Posterior cingulate gyrus (tissue), 11 donors: ENCODE measurements at regions not wholly inside any gene's neighbourhood (a gene's known extent, or its start where the extent isn't known, plus 50 kb on each side); places are given as distances from the start of the nearest gene placed in this dataset.
A peak's percentile ranks its signal among the peaks of the same experiment; 100 is the strongest.
"Not testable (repeated sequence)": the region's sequence is repeated elsewhere in the genome, so short reads cannot be mapped to it uniquely, and the experiment has no call there.

Experiments
- DNase-seq, 10 donors: peaks; one replicate each; pipeline versions ENCODE4 v3.0.0 to v3.0.0-alpha.2; 2020 to 2021; ENCODE audit warnings: mixed read lengths in 3 of 10
- intact Hi-C: fragments of 100-400 bp; cut with DNase I; formaldehyde crosslinking; loops from one replicate; pipeline ENCODE4 v1.15.1; 2023

DNA sequence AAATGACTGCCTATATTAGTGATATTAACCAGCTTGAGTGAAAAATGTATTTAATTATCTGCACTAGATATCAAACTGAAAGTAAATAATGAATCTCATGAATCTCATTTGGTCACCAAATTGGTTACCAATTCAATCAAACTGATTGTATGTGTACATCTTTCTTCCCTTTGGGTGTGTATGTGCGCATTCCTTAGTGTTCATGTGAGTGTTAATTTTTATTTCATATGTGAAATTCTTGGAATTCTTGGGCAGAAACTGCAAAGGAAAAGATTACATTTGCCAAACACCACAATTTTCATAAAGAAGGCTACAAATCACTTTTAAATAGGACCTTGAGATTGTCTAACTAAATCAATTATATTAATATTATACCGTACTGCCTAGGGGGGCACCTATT lies 648.4 kb upstream of the MARCKS start:
- no peak for DNase-seq
- intact Hi-C loops: no loop called here

DNA sequence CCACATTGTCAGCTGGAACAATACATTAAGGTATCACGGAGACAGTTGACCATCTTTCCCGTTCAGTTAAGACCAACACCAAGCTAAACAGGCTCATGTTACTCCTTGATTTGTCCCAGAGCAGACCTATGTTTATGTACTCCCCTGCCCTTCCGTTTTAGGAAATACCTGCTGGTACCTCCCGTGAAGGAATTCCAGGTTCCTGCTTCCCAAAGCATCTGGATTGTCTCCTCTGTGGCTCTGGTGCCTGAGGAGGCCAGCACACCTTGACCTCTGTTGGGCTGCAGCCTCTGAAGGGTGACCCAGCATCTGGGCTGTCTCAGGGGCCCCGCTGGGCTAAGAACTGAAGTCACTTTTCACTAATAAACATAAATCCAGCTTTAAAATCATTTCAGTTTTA lies 647.8 kb upstream of the MARCKS start:
- DNase-seq: no peak
- intact Hi-C loops: no loop called here

DNA sequence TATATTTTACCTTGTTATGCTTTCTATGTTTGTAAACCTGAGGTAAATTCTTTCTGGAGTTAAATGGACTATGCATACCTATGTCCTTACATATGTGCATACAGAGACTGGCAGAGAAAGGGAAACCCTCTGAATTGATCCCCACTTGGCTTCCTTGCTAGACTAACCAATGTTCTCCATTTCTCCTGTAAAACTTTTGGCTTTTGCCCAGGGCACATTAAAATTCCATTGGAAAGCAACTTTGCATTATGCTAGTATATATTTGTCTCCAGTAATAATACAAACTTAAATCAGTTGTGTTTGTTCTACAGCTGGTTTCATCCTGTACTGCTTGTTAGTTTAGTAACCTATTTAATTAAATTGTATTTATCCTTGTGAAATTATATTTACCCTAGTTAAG lies 646.0 kb upstream of the MARCKS start:
- no peak for DNase-seq

DNA sequence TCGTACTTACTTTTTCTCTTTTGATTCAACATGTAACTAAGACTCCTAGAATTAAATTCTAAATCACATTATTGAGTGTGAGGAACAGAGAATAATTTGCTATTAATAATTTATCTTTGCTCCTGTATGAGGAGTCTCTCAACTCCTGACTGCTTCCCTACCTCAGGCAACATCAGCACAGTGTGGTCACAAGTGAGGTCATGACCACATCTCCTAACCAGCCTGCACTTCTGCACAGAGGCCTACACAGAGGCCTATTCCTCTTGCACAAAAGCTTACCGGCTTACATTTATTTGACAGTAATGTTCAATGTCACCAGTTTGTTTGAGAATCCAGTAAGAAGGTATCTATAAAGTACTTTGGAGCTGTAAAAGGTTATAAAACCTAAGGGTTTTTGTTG lies 637.4 kb upstream of the MARCKS start:
- no peak for DNase-seq
- intact Hi-C loops: no loop called here

More for the DNA sequence above, 646.0 kb upstream of the MARCKS start:
- intact Hi-C loops: no loop called here

DNA sequence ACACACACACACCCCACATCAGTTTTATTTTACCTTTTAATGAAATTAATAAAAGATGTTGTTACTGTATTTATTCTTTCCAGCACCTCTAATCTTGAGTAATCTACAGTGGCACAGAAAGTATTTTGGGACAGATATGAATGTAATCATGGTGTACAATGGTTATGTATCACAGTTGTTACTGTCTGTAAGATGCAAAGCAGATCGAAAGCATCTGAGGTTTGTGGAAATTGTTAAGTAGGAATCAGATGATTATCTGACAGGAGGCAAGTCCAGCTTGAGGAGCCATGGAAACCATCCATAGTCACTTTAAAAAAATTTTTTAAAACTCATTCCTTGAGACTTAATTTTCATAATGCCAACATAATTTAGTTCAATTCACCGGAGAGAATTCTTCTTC lies 636.3 kb upstream of the MARCKS start:
- intact Hi-C loops: no loop called here

DNA sequence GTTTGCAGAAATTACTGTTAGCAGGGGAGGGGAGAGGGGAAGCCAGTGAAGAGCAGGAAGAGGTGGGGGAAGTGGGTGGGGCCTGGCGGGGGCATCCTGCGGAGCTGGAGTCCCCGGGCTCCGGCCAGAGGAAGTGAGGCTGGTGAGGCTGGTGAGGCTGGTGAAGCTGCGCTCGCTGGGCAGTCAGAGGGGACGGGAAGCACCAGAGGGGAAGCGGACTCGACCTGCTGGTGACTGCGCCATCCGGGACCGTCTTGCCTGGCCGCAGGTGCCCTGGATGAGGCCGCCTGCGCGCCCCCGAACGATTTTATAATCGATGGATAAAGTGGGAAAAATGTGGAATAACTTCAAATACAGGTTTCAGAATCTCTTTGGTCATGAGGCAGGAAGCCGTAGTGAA lies 635.3 kb upstream of the MARCKS start:
- peak in 2 of 10 donors; percentile 49 to 66 for DNase-seq
- intact Hi-C loops: no loop called here

More for the DNA sequence above, 636.3 kb upstream of the MARCKS start:
- DNase-seq: no peak

DNA sequence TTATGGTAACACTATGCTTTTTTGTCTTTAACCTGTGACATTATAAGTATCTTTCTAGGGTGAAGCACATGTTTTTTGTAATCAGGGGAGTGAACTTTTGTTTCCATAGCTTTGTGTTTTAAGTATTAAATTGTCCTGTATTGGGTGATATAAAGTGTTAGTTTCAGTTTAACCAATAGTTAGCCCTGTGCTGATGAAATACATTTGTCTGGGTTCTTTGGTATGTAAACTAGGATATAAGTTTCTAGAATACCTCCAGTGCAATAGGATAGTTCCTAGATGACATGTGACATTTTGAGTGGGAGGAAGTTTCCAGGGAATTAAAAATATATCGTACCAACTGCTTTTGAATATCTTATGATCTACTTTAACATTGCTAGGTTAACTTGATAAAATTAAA lies 611.0 kb upstream of the MARCKS start:
- DNase-seq: no peak
- intact Hi-C loops: no loop called here

DNA sequence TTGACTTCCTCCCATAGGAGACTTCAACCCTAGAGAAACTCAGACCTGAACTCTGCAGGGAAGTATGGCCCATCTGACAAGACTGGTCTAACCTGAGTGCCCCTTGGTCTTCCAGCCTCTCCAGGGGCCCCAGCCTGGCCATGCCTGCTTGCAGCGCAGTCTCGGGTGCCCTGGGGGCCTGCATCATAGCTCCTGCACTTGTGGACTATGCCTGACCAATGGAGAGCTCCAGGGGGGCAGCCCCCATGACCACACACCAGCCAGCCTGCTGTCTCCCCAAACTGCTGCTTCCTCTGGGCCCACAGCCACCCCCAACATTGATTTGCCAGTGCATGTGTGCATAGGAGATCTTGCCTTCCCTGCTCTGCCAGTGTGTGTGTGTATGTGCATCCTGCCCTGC lies 608.6 kb upstream of the MARCKS start:
- intact Hi-C loops: no loop called here

DNA sequence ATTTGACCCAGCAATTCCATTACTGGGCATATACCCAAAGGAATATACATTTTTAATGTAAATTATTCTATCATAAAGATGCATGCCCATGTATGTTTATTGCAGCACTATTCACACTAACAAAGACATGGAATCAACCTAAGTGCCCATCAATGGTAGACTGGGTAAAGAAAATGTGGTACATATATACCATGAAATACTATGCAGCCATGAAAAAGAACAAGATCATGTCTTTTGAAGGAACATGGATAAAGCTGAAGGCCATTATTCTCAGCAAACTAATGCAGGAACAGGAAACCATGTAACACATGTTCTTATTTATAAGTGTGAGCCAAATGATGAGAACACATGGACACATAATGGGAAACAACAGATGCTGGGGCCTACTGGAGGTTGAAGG lies 603.0 kb upstream of the MARCKS start:
- intact Hi-C loops, DNase-seq: not testable (repeated sequence)

More for the DNA sequence above, 608.6 kb upstream of the MARCKS start:
- peak in 2 of 10 donors; percentile 36 to 59 for DNase-seq

DNA sequence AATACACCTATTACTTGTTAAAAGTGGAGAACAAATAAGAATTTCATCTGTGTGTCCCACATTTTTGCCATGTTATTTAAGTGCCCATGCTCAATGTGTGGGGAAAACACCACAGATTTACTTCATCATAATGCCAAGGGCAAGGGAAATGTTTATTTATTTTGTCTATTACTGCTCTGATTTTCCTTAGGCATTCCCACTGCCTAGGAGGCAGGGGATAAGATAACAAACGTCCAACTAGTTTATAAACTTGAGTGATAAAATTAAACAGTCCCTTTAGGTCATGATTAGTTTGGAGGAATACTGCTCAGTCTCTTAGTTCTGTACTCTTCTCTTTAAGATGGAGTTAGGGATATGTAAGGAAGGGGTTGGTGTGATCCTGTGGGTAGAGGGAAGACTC lies 598.4 kb upstream of the MARCKS start:
- intact Hi-C loops: no loop called here
- no peak for DNase-seq

DNA sequence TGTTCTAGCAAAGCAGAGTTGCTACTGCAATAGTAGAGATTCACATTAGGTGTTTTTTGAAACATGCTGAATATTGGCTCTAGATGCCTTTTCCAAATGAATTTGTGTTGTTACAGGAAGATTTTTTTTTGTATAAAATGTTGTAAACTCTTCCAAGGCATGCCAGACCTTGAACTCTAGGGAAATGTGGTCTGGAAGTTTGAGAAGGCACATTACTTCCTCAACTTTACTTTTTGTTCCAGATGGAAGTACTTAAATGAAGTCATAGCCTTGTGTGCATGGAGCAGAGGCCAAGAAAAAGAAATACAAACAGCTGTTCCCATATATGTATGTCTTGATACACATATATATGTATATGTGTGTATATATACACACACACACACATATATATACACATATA lies 585.7 kb upstream of the MARCKS start:
- intact Hi-C loops: no loop called here
- no peak for DNase-seq

DNA sequence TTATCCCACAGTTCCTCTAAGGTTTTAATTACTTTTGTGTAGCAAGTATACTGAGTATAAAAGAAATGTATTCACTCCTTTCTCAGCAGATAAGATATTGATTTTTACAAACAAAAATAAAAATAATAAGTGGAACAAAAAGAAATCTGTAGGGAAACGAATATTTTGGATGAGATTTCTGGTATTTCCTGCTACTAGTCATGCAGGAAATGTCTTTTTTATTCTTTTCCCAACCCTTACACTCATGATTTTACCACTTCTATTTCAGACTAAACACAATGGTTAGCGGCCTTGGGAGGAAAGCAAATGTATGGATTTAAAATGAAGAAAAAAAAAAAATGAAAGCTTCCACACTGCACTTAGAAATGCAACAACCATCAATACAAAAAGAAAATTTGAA lies 580.5 kb upstream of the MARCKS start:
- DNase-seq: no peak
- intact Hi-C loops: no loop called here

DNA sequence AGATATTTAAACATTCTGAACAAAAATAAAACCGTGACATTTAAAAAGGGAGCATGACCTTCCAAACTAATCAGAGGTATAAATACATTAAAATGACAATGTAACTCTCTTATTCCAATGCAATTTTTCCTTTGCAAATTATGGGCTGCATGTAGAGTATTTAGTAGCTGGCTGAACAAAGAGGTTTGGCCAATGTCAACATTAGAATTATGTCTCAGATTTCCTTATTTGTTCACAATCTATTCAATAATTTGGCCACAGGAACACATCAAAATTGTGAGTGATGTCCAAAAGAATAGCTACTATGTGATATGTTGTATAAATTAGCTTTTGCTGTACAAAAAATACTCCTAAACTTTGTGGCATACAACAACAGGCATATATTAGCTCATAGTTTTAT lies 580.0 kb upstream of the MARCKS start:
- DNase-seq: no peak
- intact Hi-C loops: no loop called here

DNA sequence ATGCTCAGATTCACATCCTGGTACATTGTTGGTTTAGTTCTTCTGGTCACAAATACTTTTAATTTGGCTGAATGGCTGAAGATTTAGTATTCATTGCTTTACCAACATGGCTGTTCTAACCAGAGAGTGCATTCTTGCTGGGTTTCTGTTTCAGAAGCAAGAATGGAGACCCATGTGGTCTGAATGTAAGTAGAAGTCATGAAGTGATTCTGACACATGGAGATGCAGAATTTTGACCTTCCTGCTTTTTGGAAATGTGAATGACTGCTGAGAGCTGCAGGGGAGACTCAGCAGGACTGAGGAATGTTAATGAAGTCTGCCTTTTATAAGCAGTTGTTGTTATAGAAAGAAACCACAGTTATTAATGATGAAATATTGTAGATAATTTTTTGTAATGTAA lies 576.1 kb upstream of the MARCKS start:
- DNase-seq: no peak
- intact Hi-C loops: no loop called here

DNA sequence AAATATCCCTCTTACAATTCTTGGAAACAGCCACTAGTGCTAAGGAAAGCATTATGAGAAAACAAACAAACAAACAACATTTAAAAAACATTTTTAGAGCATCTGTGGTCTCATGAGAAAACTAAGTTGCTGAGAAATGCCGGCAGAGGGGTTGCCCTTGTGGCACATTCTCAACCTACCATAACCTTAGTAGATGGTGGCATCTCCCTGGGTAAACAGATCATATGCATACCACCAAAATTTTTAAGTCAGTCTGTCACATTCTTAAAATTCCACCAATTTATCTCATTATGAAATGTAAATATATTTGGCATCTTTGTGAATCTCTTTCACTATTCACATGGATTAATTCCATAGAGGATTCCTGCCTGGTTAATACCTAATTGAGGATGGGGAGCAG lies 575.7 kb upstream of the MARCKS start:
- no peak for DNase-seq
- intact Hi-C loops: no loop called here

DNA sequence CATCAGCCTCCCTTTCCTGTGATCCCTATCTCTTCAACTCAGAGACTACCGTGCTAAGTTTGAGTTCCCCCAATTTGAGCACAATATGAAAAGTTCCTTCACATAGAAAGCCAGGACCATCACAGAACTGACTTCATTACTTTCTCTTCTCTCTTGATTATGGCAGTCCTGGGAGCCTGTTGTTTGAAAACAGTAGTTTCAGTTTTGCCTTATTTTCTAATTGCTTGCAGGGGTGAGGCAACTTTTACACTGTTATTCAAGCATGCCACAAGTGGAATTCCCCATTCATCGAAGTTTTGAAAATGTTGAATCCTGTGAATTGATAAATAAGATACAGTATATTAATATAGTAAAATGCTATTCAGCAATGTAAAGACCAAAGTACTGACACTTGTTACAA lies 569.7 kb upstream of the MARCKS start:
- DNase-seq: no peak
- intact Hi-C loops: no loop called here

DNA sequence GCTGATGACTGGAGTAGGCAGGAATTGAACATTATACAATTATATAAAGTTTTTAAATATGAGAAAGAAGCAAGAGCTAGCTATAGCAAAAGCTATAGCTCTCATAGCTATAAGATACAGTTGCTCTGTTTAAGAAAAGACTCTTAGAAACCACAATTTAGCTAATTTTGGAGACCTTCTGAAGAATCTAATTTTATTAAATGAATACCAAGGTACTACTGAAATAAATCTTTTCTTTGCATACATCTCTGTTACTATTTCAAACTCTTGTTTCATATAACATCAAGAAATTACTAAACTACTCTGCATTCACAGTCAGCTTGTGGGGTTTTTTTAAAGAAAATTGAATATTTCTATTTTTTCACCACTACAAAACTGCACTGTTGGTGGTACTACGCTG lies 568.7 kb upstream of the MARCKS start:
- intact Hi-C loops: no loop called here
- no peak for DNase-seq

DNA sequence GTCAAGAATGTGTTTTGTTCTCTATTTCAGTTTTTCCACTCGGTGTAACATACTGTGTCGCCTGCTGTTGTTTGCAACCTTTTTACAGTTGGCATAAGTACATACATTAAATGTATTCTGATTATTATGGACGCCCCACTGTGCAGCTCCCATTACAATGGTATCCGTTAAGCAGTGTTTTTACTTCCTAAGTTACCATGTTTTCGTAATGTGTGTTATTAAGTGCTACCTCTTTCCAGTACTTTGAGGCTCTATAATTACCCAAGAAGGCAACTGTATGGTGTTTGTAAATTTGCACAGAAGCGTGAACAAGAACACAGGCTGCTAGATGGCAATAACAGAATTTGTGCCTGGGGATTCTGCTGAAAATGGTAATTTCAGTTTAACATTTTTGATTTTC lies 568.0 kb upstream of the MARCKS start:
- no peak for DNase-seq
- intact Hi-C loops: no loop called here

DNA sequence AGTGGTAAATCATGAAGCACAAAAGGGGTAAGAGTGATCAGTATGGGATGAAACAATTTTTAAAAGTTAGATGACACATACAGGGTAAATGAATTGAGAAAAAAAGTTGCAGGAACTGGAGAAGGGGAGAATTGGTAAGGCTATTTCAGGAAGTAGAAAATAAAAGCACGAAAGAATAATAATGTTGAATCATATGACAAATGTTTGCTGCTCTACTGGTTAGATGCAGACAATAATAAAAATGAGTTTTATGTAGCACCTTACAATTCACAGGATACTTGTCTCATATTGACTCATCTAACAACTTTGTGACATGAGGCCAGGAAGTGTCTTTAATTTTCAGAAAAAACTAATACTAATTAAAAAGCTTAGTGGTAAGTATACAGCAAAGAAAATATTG lies 566.5 kb upstream of the MARCKS start:
- intact Hi-C loops: loop anchor here (10.0 kb wide), 1 partner anchor 564 kb away; the partner anchor contains the start of gene MARCKS
- no peak for DNase-seq

DNA sequence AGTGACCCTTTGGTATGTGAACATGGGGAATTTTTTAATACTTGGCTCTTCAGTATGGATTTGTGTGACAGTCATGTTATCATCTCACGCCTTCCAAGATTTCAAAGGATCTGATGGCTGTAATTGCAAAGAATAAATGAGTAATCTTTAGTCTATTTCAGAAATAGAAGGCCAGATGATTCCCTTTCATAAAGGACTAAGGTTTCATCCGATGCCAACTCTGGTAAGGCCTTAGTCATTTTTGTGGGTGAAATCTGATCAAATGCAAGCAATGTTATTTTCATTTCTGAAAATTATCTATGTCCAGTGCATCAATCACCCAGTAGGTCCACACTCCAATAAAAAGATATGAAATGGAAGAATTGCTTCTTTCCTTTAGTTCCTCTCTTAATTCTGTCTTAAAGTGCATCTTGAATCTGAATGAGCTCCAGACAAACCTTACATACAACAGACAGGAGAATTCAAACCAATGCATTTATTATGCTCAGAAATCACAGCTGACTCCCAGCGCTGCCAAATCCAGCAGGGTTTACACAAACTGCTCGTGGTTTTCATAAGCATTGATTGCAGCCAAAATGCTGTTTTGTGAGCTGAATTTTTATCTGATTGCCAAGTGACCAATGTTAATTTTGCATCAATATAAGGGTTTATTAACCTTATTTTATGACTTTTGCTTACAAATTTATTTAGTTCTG lies 565.2 kb upstream of the MARCKS start:
- intact Hi-C loops: loop anchor here (10.0 kb wide), 1 partner anchor 563 kb away; the partner anchor contains the start of gene MARCKS
- DNase-seq: peak in 7 of 10 donors; percentile 10 to 73 (median 37)

DNA sequence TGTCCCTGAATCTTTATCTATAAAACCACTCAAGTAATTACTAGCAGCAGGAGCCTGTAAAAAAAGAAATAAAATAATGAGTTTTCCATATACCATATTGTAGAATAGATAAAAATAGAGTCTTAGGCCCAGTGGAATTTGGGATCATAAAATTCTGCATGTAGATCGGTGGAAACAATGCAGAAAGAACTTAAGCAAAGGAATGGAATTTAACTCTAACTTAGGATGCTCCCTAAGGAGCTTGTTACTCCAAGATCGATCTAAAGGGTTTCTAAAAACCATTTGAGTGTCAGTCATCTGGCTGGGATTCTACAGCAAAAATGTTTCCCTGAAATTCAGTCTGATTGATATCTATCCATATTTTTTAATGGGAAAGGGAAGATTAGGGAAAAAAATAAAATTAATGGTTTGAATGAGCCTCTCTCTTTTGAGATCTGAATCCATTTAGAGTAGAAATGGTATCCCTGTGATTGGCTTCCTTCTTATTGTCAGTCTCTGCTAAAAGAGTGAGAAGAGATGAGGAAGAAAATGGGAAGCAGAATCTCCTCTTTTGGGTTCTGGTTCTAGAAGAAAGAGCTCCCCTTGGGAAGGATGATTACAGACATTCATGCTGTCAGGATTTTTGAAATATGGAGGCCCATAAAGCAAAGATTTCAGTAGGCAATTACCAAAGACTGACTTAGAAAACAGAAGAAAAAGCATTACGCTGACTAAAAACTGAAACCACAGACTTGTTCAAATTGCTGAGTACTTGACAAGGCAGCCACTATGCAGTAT lies 564.3 kb upstream of the MARCKS start:
- DNase-seq: no peak
- intact Hi-C loops: loop anchor here (10.0 kb wide), 1 partner anchor 562 kb away; the partner anchor contains the start of gene MARCKS

DNA sequence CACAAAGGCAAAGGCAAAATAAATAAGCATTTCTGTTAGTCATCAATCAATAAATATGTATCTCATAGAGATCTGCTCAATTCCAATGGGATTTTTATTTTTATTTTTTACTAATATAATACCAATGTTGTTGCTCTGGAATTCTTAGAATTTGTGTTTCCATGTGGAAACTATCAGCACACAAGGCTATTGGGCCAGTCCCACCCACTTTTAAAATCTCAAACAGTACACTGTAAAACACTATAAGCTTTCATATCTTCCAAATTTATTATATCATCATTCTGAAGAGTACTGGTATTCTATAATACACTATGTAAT lies 563.8 kb upstream of the MARCKS start:
- intact Hi-C loops: loop anchor here (10.0 kb wide), 1 partner anchor 561 kb away; the partner anchor contains the start of gene MARCKS
- DNase-seq: no peak
